Activated CD8-positive, alpha-beta T cell treated with anti-CD3 and anti-CD28 coated beads for 36 hours (primary cell): ENCODE measurements at regions not wholly inside any gene's neighbourhood (a gene's known extent, or its start where the extent isn't known, plus 50 kb on each side); places are given as distances from the start of the nearest gene placed in this dataset.
A peak's percentile ranks its signal among the peaks of the same experiment; 100 is the strongest.

Source experiments
- ATAC-seq: fragments of 200-7000 bp; cut with Tn5 transposase; one replicate; pipeline ENCODE4 v1.10.0; 2021; ENCODE audit warnings: mild to moderate bottlenecking, moderate library complexity
- CTCF ChIA-PET: fragments of 350-600 bp; sonication (Branson Sonifier 250); formaldehyde crosslinking; loops from one replicate; lab custom pipeline; 2021; ENCODE audit warnings: antibody characterized with exemption; lab: Charles Lee
- POLR2A ChIA-PET: fragments of 350-600 bp; sonication (Branson Sonifier 250); formaldehyde crosslinking; loops from one replicate; lab custom pipeline; 2021; ENCODE audit warnings: antibody characterized with exemption; lab: Charles Lee
- DNase-seq: peaks from one replicate; pipeline ENCODE4 v3.0.0-alpha.2; 2020
- H3K27ac Mint-ChIP-seq: one replicate; pipeline ENCODE4 v1.8.0; 2021; ENCODE audit warnings: mild to moderate bottlenecking, mixed read lengths
- H3K27me3 Mint-ChIP-seq: one replicate; pipeline ENCODE4 v1.8.0; 2021; ENCODE audit warnings: mixed read lengths
- H3K36me3 Mint-ChIP-seq: one replicate; pipeline ENCODE4 v1.8.0; 2021; ENCODE audit warnings: low read depth, mixed read lengths
- H3K4me1 Mint-ChIP-seq: one replicate; pipeline ENCODE4 v1.8.0; 2021; ENCODE audit warnings: low read depth, mixed read lengths
- H3K4me3 Mint-ChIP-seq: one replicate; pipeline ENCODE4 v1.8.0; 2021; ENCODE audit warnings: mild to moderate bottlenecking, moderate library complexity, mixed read lengths
- H3K9me3 Mint-ChIP-seq: one replicate; pipeline ENCODE4 v1.8.0; 2021; ENCODE audit warnings: mixed read lengths
- intact Hi-C: fragments of 100-400 bp; cut with micrococcal nuclease; formaldehyde crosslinking; loops from one replicate; pipeline ENCODE4 v1.10.0; 2022
- TF ChIP-seq, protein P1 (sequence below): fragments of 200-600 bp; IDR thresholded peaks from one replicate; pipeline ENCODE4 v1.8.0; 2022; ENCODE audit warnings: antibody characterized with exemption, mild to moderate bottlenecking

- ChIA-PET CTCF (interaction anchor here (0.6 to 5.0 kb wide), 46 partner anchors 8 to 543 kb away, joined by 3 to 34 read pairs (median 4); no protein-coding TSS in a partner anchor), POLR2A (interaction anchor here (0.6 to 1.6 kb wide), 3 partner anchors 9 to 80 kb away, joined by 3 to 6 read pairs (median 4); no protein-coding TSS in a partner anchor)
- Mint-ChIP-seq H3K4me1 (peaks cover 31% of the 10 kb centered on the region), H3K36me3 (no peaks in the 10 kb centered on the region), H3K27ac (peak overlapping the region; percentile 9), H3K4me3 (no peak overlapping the region), H3K27me3 (peaks cover 1% of the 10 kb centered on the region), H3K9me3 (peaks cover 4% of the 10 kb centered on the region)
- DNase-seq: no peak
- intact Hi-C loops: loop anchor here (5.0 to 10.0 kb wide), 2 partner anchors 115 to 317 kb away; no protein-coding TSS in a partner anchor
- TF ChIP-seq, protein P1, sequence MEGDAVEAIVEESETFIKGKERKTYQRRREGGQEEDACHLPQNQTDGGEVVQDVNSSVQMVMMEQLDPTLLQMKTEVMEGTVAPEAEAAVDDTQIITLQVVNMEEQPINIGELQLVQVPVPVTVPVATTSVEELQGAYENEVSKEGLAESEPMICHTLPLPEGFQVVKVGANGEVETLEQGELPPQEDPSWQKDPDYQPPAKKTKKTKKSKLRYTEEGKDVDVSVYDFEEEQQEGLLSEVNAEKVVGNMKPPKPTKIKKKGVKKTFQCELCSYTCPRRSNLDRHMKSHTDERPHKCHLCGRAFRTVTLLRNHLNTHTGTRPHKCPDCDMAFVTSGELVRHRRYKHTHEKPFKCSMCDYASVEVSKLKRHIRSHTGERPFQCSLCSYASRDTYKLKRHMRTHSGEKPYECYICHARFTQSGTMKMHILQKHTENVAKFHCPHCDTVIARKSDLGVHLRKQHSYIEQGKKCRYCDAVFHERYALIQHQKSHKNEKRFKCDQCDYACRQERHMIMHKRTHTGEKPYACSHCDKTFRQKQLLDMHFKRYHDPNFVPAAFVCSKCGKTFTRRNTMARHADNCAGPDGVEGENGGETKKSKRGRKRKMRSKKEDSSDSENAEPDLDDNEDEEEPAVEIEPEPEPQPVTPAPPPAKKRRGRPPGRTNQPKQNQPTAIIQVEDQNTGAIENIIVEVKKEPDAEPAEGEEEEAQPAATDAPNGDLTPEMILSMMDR: peak; percentile 43
- ATAC-seq: no peak
Measured at GRCh38 chr5:133869519-133870335, 98.7 kb downstream of the C5orf15 start.

- peaks cover 1% of the 10 kb centered on the region for H3K27me3 Mint-ChIP-seq
- intact Hi-C loops: loop anchor here (5.0 to 10.0 kb wide), 2 partner anchors 114 to 317 kb away; no protein-coding TSS in a partner anchor
- POLR2A ChIA-PET: interaction anchor here (1.4 to 1.6 kb wide), 2 partner anchors 10 to 44 kb away, joined by 4 to 6 read pairs; no protein-coding TSS in a partner anchor
- TF ChIP-seq, protein P1: peak; percentile 85
- peaks cover 2% of the 10 kb centered on the region for H3K9me3 Mint-ChIP-seq
- peaks cover 24% of the 10 kb centered on the region for H3K4me1 Mint-ChIP-seq
- H3K36me3 Mint-ChIP-seq: no peaks in the 10 kb centered on the region
- ATAC-seq (peak; percentile 87), DNase-seq (peak; percentile 94)
- H3K27ac Mint-ChIP-seq: peak overlapping the region; percentile 9
- CTCF ChIA-PET: interaction anchor here (0.6 to 5.0 kb wide), 56 partner anchors 9 to 542 kb away, joined by 3 to 34 read pairs (median 4); no protein-coding TSS in a partner anchor
- H3K4me3 Mint-ChIP-seq: no peak overlapping the region
Measured at GRCh38 chr5:133868946-133869518, 99.4 kb downstream of the C5orf15 start.

DNA sequence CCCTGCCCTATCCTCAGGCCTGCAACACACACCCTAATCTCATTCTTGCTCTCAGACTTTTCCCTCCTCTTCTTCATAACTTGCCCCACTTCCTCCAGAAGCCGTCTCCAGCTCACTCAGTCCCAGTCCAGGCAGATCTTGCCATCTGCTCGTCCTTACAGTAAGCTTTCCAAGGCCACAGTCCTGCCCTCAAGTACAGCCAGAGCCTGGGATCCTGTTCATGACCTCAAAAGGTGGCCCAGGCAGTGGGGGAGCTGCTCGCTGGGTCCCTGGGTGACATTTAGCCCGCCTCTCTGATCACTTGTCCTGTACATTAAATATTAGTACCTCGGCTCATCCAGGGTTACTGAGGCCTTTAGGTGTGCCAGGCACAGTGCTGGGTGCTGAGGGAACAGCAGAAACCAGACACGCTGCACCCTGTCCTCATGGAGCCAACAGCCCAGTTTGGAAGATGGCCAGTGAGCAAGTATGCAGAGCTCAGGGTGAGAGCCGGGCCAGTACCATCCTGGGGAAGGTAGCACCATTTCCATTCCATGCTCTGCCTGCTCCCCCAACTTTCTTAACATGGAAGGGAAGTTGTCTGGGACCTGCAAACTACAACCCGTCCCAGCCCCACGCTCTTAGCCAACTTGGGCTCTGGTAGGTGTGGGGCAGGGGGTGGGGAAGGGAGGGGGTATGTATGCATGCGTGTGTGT is 100.4 kb downstream of the C5orf15 start:
- CTCF ChIA-PET: interaction anchor here (0.9 to 5.0 kb wide), 17 partner anchors 8 to 444 kb away, joined by 3 to 34 read pairs (median 13); no protein-coding TSS in a partner anchor
- TF ChIP-seq, protein P1: no peak
- no peaks in the 10 kb centered on the region for H3K9me3 Mint-ChIP-seq
- H3K27me3 Mint-ChIP-seq: peaks cover 1% of the 10 kb centered on the region
- H3K27ac Mint-ChIP-seq: no peak overlapping the region
- ATAC-seq: no peak
- peaks cover 15% of the 10 kb centered on the region for H3K4me1 Mint-ChIP-seq
- no peaks in the 10 kb centered on the region for H3K36me3 Mint-ChIP-seq
- DNase-seq: no peak
- POLR2A ChIA-PET: no interaction called here
- intact Hi-C loops: loop anchor here (5.0 to 10.0 kb wide), 2 partner anchors 113 to 316 kb away; no protein-coding TSS in a partner anchor
- no peak overlapping the region for H3K4me3 Mint-ChIP-seq

- Mint-ChIP-seq H3K4me1 (peaks cover 9% of the 10 kb centered on the region), H3K4me3 (no peak overlapping the region), H3K27ac (no peak overlapping the region), H3K36me3 (no peaks in the 10 kb centered on the region), H3K9me3 (no peaks in the 10 kb centered on the region), H3K27me3 (peaks cover 1% of the 10 kb centered on the region)
- POLR2A ChIA-PET: no interaction called here
- ATAC-seq (no peak), DNase-seq (no peak)
- intact Hi-C loops: loop anchor here (5.0 to 10.0 kb wide), 2 partner anchors 113 to 315 kb away; no protein-coding TSS in a partner anchor
- TF ChIP-seq, protein P1: no peak
- CTCF ChIA-PET: interaction anchor here (0.9 to 5.0 kb wide), 7 partner anchors 11 to 443 kb away, joined by 3 to 34 read pairs (median 19); no protein-coding TSS in a partner anchor
Measured at GRCh38 chr5:133867341-133867740, 101.1 kb downstream of the C5orf15 start.
